ENCODE measurements at regions not wholly inside any gene's neighbourhood (a gene's known extent, or its start where the extent isn't known, plus 50 kb on each side); places are given as distances from the start of the nearest gene placed in this dataset.
"Not testable (repeated sequence)": the region's sequence is repeated elsewhere in the genome, so short reads cannot be mapped to it uniquely, and the experiment has no call there.

GRCh38 chr2:190150413-190150812 is 87.9 kb upstream of the MSTN start:
- Histone ChIP-seq H3K9me3 (ENCODE audit: control insufficient read depth in 2 of 2, insufficient read depth in 1 of 2, low read length in 1 of 2) (no peaks in the 10 kb centered on the region), H3K4me3 (ENCODE audit: low read length in 2 of 2) (no peak overlapping the region), H3K4me1 (ENCODE audit: control insufficient read depth in 2 of 2, insufficient read depth in 2 of 2, low read length in 2 of 2) (no peaks in the 10 kb centered on the region), H3K27me3 (ENCODE audit: control insufficient read depth in 2 of 2, insufficient read depth in 1 of 2, low read length in 1 of 2) (no peaks in the 10 kb centered on the region), H3K27ac (ENCODE audit: low read depth in 1 of 2, low read length in 1 of 2) (no peak overlapping the region), H3K36me3 (ENCODE audit: control insufficient read depth in 2 of 2, insufficient read depth in 2 of 2, low read length in 1 of 2) (no peaks in the 10 kb centered on the region)
- DNase-seq (ENCODE audit: low read depth in 6 of 9, low spot score in 9 of 9) = no peak
- WGBS = 98% methylated on average over 3 of the region's 3 CpGs

- Histone ChIP-seq H3K36me3 (ENCODE audit: control insufficient read depth in 2 of 2, insufficient read depth in 2 of 2, low read length in 1 of 2) (no peaks in the 10 kb centered on the region), H3K4me1 (ENCODE audit: control insufficient read depth in 2 of 2, insufficient read depth in 2 of 2, low read length in 2 of 2) (no peaks in the 10 kb centered on the region), H3K27me3 (ENCODE audit: control insufficient read depth in 2 of 2, insufficient read depth in 1 of 2, low read length in 1 of 2) (no peaks in the 10 kb centered on the region), H3K4me3 (ENCODE audit: low read length in 2 of 2) (no peak overlapping the region), H3K27ac (ENCODE audit: low read depth in 1 of 2, low read length in 1 of 2) (no peak overlapping the region), H3K9me3 (ENCODE audit: control insufficient read depth in 2 of 2, insufficient read depth in 1 of 2, low read length in 1 of 2) (no peaks in the 10 kb centered on the region)
- WGBS = 90% methylated on average over 6 of the region's 6 CpGs
- DNase-seq (ENCODE audit: low read depth in 6 of 9, low spot score in 9 of 9) = no peak
Measured at GRCh38 chr2:190149908-190150307, 87.4 kb upstream of the MSTN start.

- Histone ChIP-seq H3K27me3 (ENCODE audit: control insufficient read depth in 2 of 2, insufficient read depth in 1 of 2, low read length in 1 of 2) (no peaks in the 10 kb centered on the region), H3K9me3 (ENCODE audit: control insufficient read depth in 2 of 2, insufficient read depth in 1 of 2, low read length in 1 of 2) (no peaks in the 10 kb centered on the region), H3K4me1 (ENCODE audit: control insufficient read depth in 2 of 2, insufficient read depth in 2 of 2, low read length in 2 of 2) (no peaks in the 10 kb centered on the region), H3K4me3 (ENCODE audit: low read length in 2 of 2) (no peak overlapping the region), H3K27ac (ENCODE audit: low read depth in 1 of 2, low read length in 1 of 2) (no peak overlapping the region), H3K36me3 (ENCODE audit: control insufficient read depth in 2 of 2, insufficient read depth in 2 of 2, low read length in 1 of 2) (no peaks in the 10 kb centered on the region)
- 75% methylated on average over 4 of the region's 4 CpGs for WGBS
- no peak for DNase-seq (ENCODE audit: low read depth in 6 of 9, low spot score in 9 of 9)
Measured at GRCh38 chr2:190149200-190149599, 86.7 kb upstream of the MSTN start.

GRCh38 chr2:190146109-190146508 is 83.6 kb upstream of the MSTN start:
- not testable (repeated sequence) for H3K36me3 ChIP-seq (ENCODE audit: control insufficient read depth in 2 of 2, insufficient read depth in 2 of 2, low read length in 1 of 2); DNase-seq (ENCODE audit: low read depth in 6 of 9, low spot score in 9 of 9); H3K4me1 ChIP-seq (ENCODE audit: control insufficient read depth in 2 of 2, insufficient read depth in 2 of 2, low read length in 2 of 2); H3K27ac ChIP-seq (ENCODE audit: low read depth in 1 of 2, low read length in 1 of 2); H3K9me3 ChIP-seq (ENCODE audit: control insufficient read depth in 2 of 2, insufficient read depth in 1 of 2, low read length in 1 of 2); H3K27me3 ChIP-seq (ENCODE audit: control insufficient read depth in 2 of 2, insufficient read depth in 1 of 2, low read length in 1 of 2); H3K4me3 ChIP-seq (ENCODE audit: low read length in 2 of 2)
- 95% methylated on average over 5 of the region's 5 CpGs for WGBS

- WGBS = 93% methylated on average over 2 of the region's 2 CpGs
- not testable (repeated sequence) for H3K4me3 ChIP-seq (ENCODE audit: low read length in 2 of 2); DNase-seq (ENCODE audit: low read depth in 6 of 9, low spot score in 9 of 9); H3K27me3 ChIP-seq (ENCODE audit: control insufficient read depth in 2 of 2, insufficient read depth in 1 of 2, low read length in 1 of 2); H3K4me1 ChIP-seq (ENCODE audit: control insufficient read depth in 2 of 2, insufficient read depth in 2 of 2, low read length in 2 of 2); H3K27ac ChIP-seq (ENCODE audit: low read depth in 1 of 2, low read length in 1 of 2); H3K36me3 ChIP-seq (ENCODE audit: control insufficient read depth in 2 of 2, insufficient read depth in 2 of 2, low read length in 1 of 2)
- H3K9me3 ChIP-seq (ENCODE audit: control insufficient read depth in 2 of 2, insufficient read depth in 1 of 2, low read length in 1 of 2) = peaks cover 3 to 13% of the 10 kb centered on the region in 2 donors
Measured at GRCh38 chr2:190140474-190140873, 77.9 kb upstream of the MSTN start.

- H3K9me3 ChIP-seq (ENCODE audit: control insufficient read depth in 2 of 2, insufficient read depth in 1 of 2, low read length in 1 of 2) = peaks cover 3 to 13% of the 10 kb centered on the region in 2 donors
- no peak overlapping the region for H3K27ac ChIP-seq (ENCODE audit: low read depth in 1 of 2, low read length in 1 of 2)
- H3K4me3 ChIP-seq (ENCODE audit: low read length in 2 of 2) = no peak overlapping the region
- no peaks in the 10 kb centered on the region for H3K36me3 ChIP-seq (ENCODE audit: control insufficient read depth in 2 of 2, insufficient read depth in 2 of 2, low read length in 1 of 2)
- 95% methylated on average over 1 of the region's 1 CpG for WGBS
- H3K27me3 ChIP-seq (ENCODE audit: control insufficient read depth in 2 of 2, insufficient read depth in 1 of 2, low read length in 1 of 2) = no peaks in the 10 kb centered on the region
- DNase-seq (ENCODE audit: low read depth in 6 of 9, low spot score in 9 of 9) = no peak
- H3K4me1 ChIP-seq (ENCODE audit: control insufficient read depth in 2 of 2, insufficient read depth in 2 of 2, low read length in 2 of 2) = no peaks in the 10 kb centered on the region
Measured at GRCh38 chr2:190139371-190139770, 76.8 kb upstream of the MSTN start.

GRCh38 chr2:190138032-190138431 is 75.5 kb upstream of the MSTN start:
- H3K4me1 ChIP-seq (ENCODE audit: control insufficient read depth in 2 of 2, insufficient read depth in 2 of 2, low read length in 2 of 2) = no peaks in the 10 kb centered on the region
- H3K4me3 ChIP-seq (ENCODE audit: low read length in 2 of 2) = no peak overlapping the region
- H3K27me3 ChIP-seq (ENCODE audit: control insufficient read depth in 2 of 2, insufficient read depth in 1 of 2, low read length in 1 of 2) = no peaks in the 10 kb centered on the region
- 95% methylated on average over 1 of the region's 1 CpG for WGBS
- no peaks in the 10 kb centered on the region for H3K36me3 ChIP-seq (ENCODE audit: control insufficient read depth in 2 of 2, insufficient read depth in 2 of 2, low read length in 1 of 2)
- DNase-seq (ENCODE audit: low read depth in 6 of 9, low spot score in 9 of 9) = no peak
- H3K9me3 ChIP-seq (ENCODE audit: control insufficient read depth in 2 of 2, insufficient read depth in 1 of 2, low read length in 1 of 2) = peaks cover 3 to 13% of the 10 kb centered on the region in 2 donors
- no peak overlapping the region for H3K27ac ChIP-seq (ENCODE audit: low read depth in 1 of 2, low read length in 1 of 2)

- Histone ChIP-seq H3K4me3 (ENCODE audit: low read length in 2 of 2) (no peak overlapping the region), H3K27ac (ENCODE audit: low read depth in 1 of 2, low read length in 1 of 2) (no peak overlapping the region), H3K4me1 (ENCODE audit: control insufficient read depth in 2 of 2, insufficient read depth in 2 of 2, low read length in 2 of 2) (no peaks in the 10 kb centered on the region), H3K9me3 (ENCODE audit: control insufficient read depth in 2 of 2, insufficient read depth in 1 of 2, low read length in 1 of 2) (peaks cover 3 to 12% of the 10 kb centered on the region in 2 donors), H3K27me3 (ENCODE audit: control insufficient read depth in 2 of 2, insufficient read depth in 1 of 2, low read length in 1 of 2) (no peaks in the 10 kb centered on the region), H3K36me3 (ENCODE audit: control insufficient read depth in 2 of 2, insufficient read depth in 2 of 2, low read length in 1 of 2) (no peaks in the 10 kb centered on the region)
- no peak for DNase-seq (ENCODE audit: low read depth in 6 of 9, low spot score in 9 of 9)
- 96% methylated on average over 2 of the region's 2 CpGs for WGBS
Measured at GRCh38 chr2:190137561-190137960, 75.0 kb upstream of the MSTN start.

- no peaks in the 10 kb centered on the region for H3K36me3 ChIP-seq (ENCODE audit: control insufficient read depth in 2 of 2, insufficient read depth in 2 of 2, low read length in 1 of 2)
- no peak overlapping the region for H3K4me3 ChIP-seq (ENCODE audit: low read length in 2 of 2)
- DNase-seq (ENCODE audit: low read depth in 6 of 9, low spot score in 9 of 9) = no peak
- no peak overlapping the region for H3K27ac ChIP-seq (ENCODE audit: low read depth in 1 of 2, low read length in 1 of 2)
- no peaks in the 10 kb centered on the region for H3K27me3 ChIP-seq (ENCODE audit: control insufficient read depth in 2 of 2, insufficient read depth in 1 of 2, low read length in 1 of 2)
- H3K4me1 ChIP-seq (ENCODE audit: control insufficient read depth in 2 of 2, insufficient read depth in 2 of 2, low read length in 2 of 2) = no peaks in the 10 kb centered on the region
- 98% methylated on average over 2 of the region's 2 CpGs for WGBS
- peaks cover 3 to 9% of the 10 kb centered on the region in 2 donors for H3K9me3 ChIP-seq (ENCODE audit: control insufficient read depth in 2 of 2, insufficient read depth in 1 of 2, low read length in 1 of 2)
Measured at GRCh38 chr2:190136825-190137224, 74.3 kb upstream of the MSTN start.

- Histone ChIP-seq H3K4me3 (ENCODE audit: low read length in 2 of 2) (no peak overlapping the region), H3K9me3 (ENCODE audit: control insufficient read depth in 2 of 2, insufficient read depth in 1 of 2, low read length in 1 of 2) (peaks cover 3 to 9% of the 10 kb centered on the region in 2 donors), H3K4me1 (ENCODE audit: control insufficient read depth in 2 of 2, insufficient read depth in 2 of 2, low read length in 2 of 2) (no peaks in the 10 kb centered on the region), H3K36me3 (ENCODE audit: control insufficient read depth in 2 of 2, insufficient read depth in 2 of 2, low read length in 1 of 2) (no peaks in the 10 kb centered on the region), H3K27ac (ENCODE audit: low read depth in 1 of 2, low read length in 1 of 2) (no peak overlapping the region), H3K27me3 (ENCODE audit: control insufficient read depth in 2 of 2, insufficient read depth in 1 of 2, low read length in 1 of 2) (no peaks in the 10 kb centered on the region)
- WGBS = 96% methylated on average over 1 of the region's 1 CpG
- no peak for DNase-seq (ENCODE audit: low read depth in 6 of 9, low spot score in 9 of 9)
Measured at GRCh38 chr2:190136259-190136658, 73.7 kb upstream of the MSTN start.
